ENCODE measurements at regions not wholly inside any gene's neighbourhood (a gene's known extent, or its start where the extent isn't known, plus 50 kb on each side); places are given as distances from the start of the nearest gene placed in this dataset.

GRCh38 chr5:14082973-14083372, 60.2 kb upstream of the TRIO start:
- Histone ChIP-seq H3K4me1 (ENCODE audit: control insufficient read depth, insufficient read depth, low read depth, low read length) (peaks cover 1% of the 10 kb centered on the region), H3K4me3 (ENCODE audit: insufficient read depth in 1 of 2, low read depth in 1 of 2, low read length in 2 of 2) (no peak overlapping the region), H3K36me3 (ENCODE audit: control insufficient read depth in 1 of 2, insufficient read depth in 2 of 2, low read depth in 1 of 2, low read length in 2 of 2) (no peaks in the 10 kb centered on the region), H4K8ac (ENCODE audit: low read length) (no peak overlapping the region), H2BK120ac (ENCODE audit: low read depth, low read length) (no peak overlapping the region), H2AFZ (ENCODE audit: low read depth, low read length) (no peak overlapping the region), H3K14ac (ENCODE audit: low read length in 2 of 2) (no peak overlapping the region), H3K9me3 (ENCODE audit: control insufficient read depth, low read length) (no peaks in the 10 kb centered on the region), H2BK12ac (ENCODE audit: low read length in 2 of 2) (no peak overlapping the region), H2BK5ac (ENCODE audit: low read depth, low read length, poor library complexity, severe bottlenecking) (no peak overlapping the region), H3K4ac (ENCODE audit: low read depth in 1 of 2, low read length in 2 of 2) (no peak overlapping the region), H3K79me1 (replicated peaks; ENCODE audit: low read length, poor library complexity, severe bottlenecking) (no peaks in the 10 kb centered on the region), H3K4me2 (ENCODE audit: low read length, poor library complexity, severe bottlenecking) (no peak overlapping the region), H3K18ac (ENCODE audit: low read depth in 1 of 2, low read length in 2 of 2) (no peak overlapping the region), H3K27ac (ENCODE audit: low read length, poor library complexity, severe bottlenecking) (no peak overlapping the region), H3K9ac (ENCODE audit: low read length) (no peak overlapping the region), H3K23ac (ENCODE audit: low read length in 2 of 2) (no peak overlapping the region), H2BK15ac (ENCODE audit: low read depth, poor library complexity, severe bottlenecking) (no peak overlapping the region), H4K91ac (ENCODE audit: low read length) (no peak overlapping the region), H2AK5ac (ENCODE audit: low read length, severe bottlenecking) (no peak overlapping the region), H3K27me3 (ENCODE audit: control insufficient read depth in 1 of 2, insufficient read depth in 1 of 2, low read length in 2 of 2) (no peaks in the 10 kb centered on the region)
- DNase-seq, result no peak
- WGBS, result 82% methylated on average over 2 of the region's 2 CpGs

- WGBS, result 78% methylated on average over 4 of the region's 4 CpGs
- Histone ChIP-seq H2BK12ac (ENCODE audit: low read length in 2 of 2) (no peak overlapping the region), H2BK120ac (ENCODE audit: low read depth, low read length) (no peak overlapping the region), H3K79me1 (replicated peaks; ENCODE audit: low read length, poor library complexity, severe bottlenecking) (no peaks in the 10 kb centered on the region), H2AK5ac (ENCODE audit: low read length, severe bottlenecking) (no peak overlapping the region), H3K4me1 (ENCODE audit: control insufficient read depth, insufficient read depth, low read depth, low read length) (peaks cover 1% of the 10 kb centered on the region), H3K27me3 (ENCODE audit: control insufficient read depth in 1 of 2, insufficient read depth in 1 of 2, low read length in 2 of 2) (no peaks in the 10 kb centered on the region), H3K36me3 (ENCODE audit: control insufficient read depth in 1 of 2, insufficient read depth in 2 of 2, low read depth in 1 of 2, low read length in 2 of 2) (no peaks in the 10 kb centered on the region), H4K8ac (ENCODE audit: low read length) (peak overlapping the region; percentile 5), H2BK15ac (ENCODE audit: low read depth, poor library complexity, severe bottlenecking) (no peak overlapping the region), H3K4me3 (ENCODE audit: insufficient read depth in 1 of 2, low read depth in 1 of 2, low read length in 2 of 2) (no peak overlapping the region), H3K27ac (ENCODE audit: low read length, poor library complexity, severe bottlenecking) (no peak overlapping the region), H2AFZ (ENCODE audit: low read depth, low read length) (no peak overlapping the region), H2BK5ac (ENCODE audit: low read depth, low read length, poor library complexity, severe bottlenecking) (no peak overlapping the region), H3K18ac (ENCODE audit: low read depth in 1 of 2, low read length in 2 of 2) (no peak overlapping the region), H3K23ac (ENCODE audit: low read length in 2 of 2) (no peak overlapping the region), H3K14ac (ENCODE audit: low read length in 2 of 2) (no peak overlapping the region), H4K91ac (ENCODE audit: low read length) (no peak overlapping the region), H3K4me2 (ENCODE audit: low read length, poor library complexity, severe bottlenecking) (no peak overlapping the region), H3K9ac (ENCODE audit: low read length) (no peak overlapping the region), H3K4ac (ENCODE audit: low read depth in 1 of 2, low read length in 2 of 2) (peak overlapping the region in 1 of 2 experiments; percentile 16), H3K9me3 (ENCODE audit: control insufficient read depth, low read length) (no peaks in the 10 kb centered on the region)
- no peak for DNase-seq
Measured at GRCh38 chr5:14082523-14082922, 60.6 kb upstream of the TRIO start.

- no peak for DNase-seq
- no peak overlapping the region for H4K8ac ChIP-seq (ENCODE audit: low read length)
- no peak overlapping the region for H3K27ac ChIP-seq (ENCODE audit: low read length, poor library complexity, severe bottlenecking)
- H3K4me2 ChIP-seq (ENCODE audit: low read length, poor library complexity, severe bottlenecking), result no peak overlapping the region
- no peaks in the 10 kb centered on the region for H3K27me3 ChIP-seq (ENCODE audit: control insufficient read depth in 1 of 2, insufficient read depth in 1 of 2, low read length in 2 of 2)
- H3K18ac ChIP-seq (ENCODE audit: low read depth in 1 of 2, low read length in 2 of 2), result no peak overlapping the region
- no peaks in the 10 kb centered on the region for H3K9me3 ChIP-seq (ENCODE audit: control insufficient read depth, low read length)
- H3K14ac ChIP-seq (ENCODE audit: low read length in 2 of 2), result no peak overlapping the region
- no peak overlapping the region for H3K4me3 ChIP-seq (ENCODE audit: insufficient read depth in 1 of 2, low read depth in 1 of 2, low read length in 2 of 2)
- H2BK120ac ChIP-seq (ENCODE audit: low read depth, low read length), result no peak overlapping the region
- H2BK5ac ChIP-seq (ENCODE audit: low read depth, low read length, poor library complexity, severe bottlenecking), result no peak overlapping the region
- H4K91ac ChIP-seq (ENCODE audit: low read length), result no peak overlapping the region
- WGBS, result no CpG with 5 or more reads among the region's 1 CpG
- H2BK15ac ChIP-seq (ENCODE audit: low read depth, poor library complexity, severe bottlenecking), result no peak overlapping the region
- no peak overlapping the region for H2AFZ ChIP-seq (ENCODE audit: low read depth, low read length)
- no peak overlapping the region for H2BK12ac ChIP-seq (ENCODE audit: low read length in 2 of 2)
- H3K9ac ChIP-seq (ENCODE audit: low read length), result no peak overlapping the region
- no peaks in the 10 kb centered on the region for H3K36me3 ChIP-seq (ENCODE audit: control insufficient read depth in 1 of 2, insufficient read depth in 2 of 2, low read depth in 1 of 2, low read length in 2 of 2)
- H3K4ac ChIP-seq (ENCODE audit: low read depth in 1 of 2, low read length in 2 of 2), result no peak overlapping the region
- no peak overlapping the region for H2AK5ac ChIP-seq (ENCODE audit: low read length, severe bottlenecking)
- no peak overlapping the region for H3K23ac ChIP-seq (ENCODE audit: low read length in 2 of 2)
- H3K79me1 ChIP-seq (replicated peaks; ENCODE audit: low read length, poor library complexity, severe bottlenecking), result no peaks in the 10 kb centered on the region
- H3K4me1 ChIP-seq (ENCODE audit: control insufficient read depth, insufficient read depth, low read depth, low read length), result peaks cover 1% of the 10 kb centered on the region
Measured at GRCh38 chr5:14081791-14082190, 61.4 kb upstream of the TRIO start.

- Histone ChIP-seq H3K79me1 (replicated peaks; ENCODE audit: low read length, poor library complexity, severe bottlenecking) (no peaks in the 10 kb centered on the region), H3K36me3 (ENCODE audit: control insufficient read depth in 1 of 2, insufficient read depth in 2 of 2, low read depth in 1 of 2, low read length in 2 of 2) (no peaks in the 10 kb centered on the region), H3K4me3 (ENCODE audit: insufficient read depth in 1 of 2, low read depth in 1 of 2, low read length in 2 of 2) (no peak overlapping the region), H3K4me1 (ENCODE audit: control insufficient read depth, insufficient read depth, low read depth, low read length) (peaks cover 1% of the 10 kb centered on the region), H2AFZ (ENCODE audit: low read depth, low read length) (no peak overlapping the region), H2BK12ac (ENCODE audit: low read length in 2 of 2) (no peak overlapping the region), H4K91ac (ENCODE audit: low read length) (no peak overlapping the region), H2BK5ac (ENCODE audit: low read depth, low read length, poor library complexity, severe bottlenecking) (no peak overlapping the region), H3K27me3 (ENCODE audit: control insufficient read depth in 1 of 2, insufficient read depth in 1 of 2, low read length in 2 of 2) (peaks cover 0 to 4% of the 10 kb centered on the region in 2 experiments), H3K9me3 (ENCODE audit: control insufficient read depth, low read length) (no peaks in the 10 kb centered on the region), H3K9ac (ENCODE audit: low read length) (no peak overlapping the region), H3K4ac (ENCODE audit: low read depth in 1 of 2, low read length in 2 of 2) (no peak overlapping the region), H4K8ac (ENCODE audit: low read length) (no peak overlapping the region), H3K23ac (ENCODE audit: low read length in 2 of 2) (no peak overlapping the region), H2AK5ac (ENCODE audit: low read length, severe bottlenecking) (no peak overlapping the region), H3K27ac (ENCODE audit: low read length, poor library complexity, severe bottlenecking) (no peak overlapping the region), H2BK15ac (ENCODE audit: low read depth, poor library complexity, severe bottlenecking) (no peak overlapping the region), H3K14ac (ENCODE audit: low read length in 2 of 2) (no peak overlapping the region), H3K18ac (ENCODE audit: low read depth in 1 of 2, low read length in 2 of 2) (no peak overlapping the region), H2BK120ac (ENCODE audit: low read depth, low read length) (no peak overlapping the region), H3K4me2 (ENCODE audit: low read length, poor library complexity, severe bottlenecking) (no peak overlapping the region)
- DNase-seq, result no peak
- 100% methylated on average over 1 of the region's 3 CpGs for WGBS
Measured at GRCh38 chr5:14078716-14079115, 64.4 kb upstream of the TRIO start.

All from mesenchymal stem cell (in vitro differentiated cells and primary cell).